SU-DHL-6 (cell line): ENCODE measurements at regions not wholly inside any gene's neighbourhood (a gene's known extent, or its start where the extent isn't known, plus 50 kb on each side); places are given as distances from the start of the nearest gene placed in this dataset.
"Not testable (repeated sequence)": the region's sequence is repeated elsewhere in the genome, so short reads cannot be mapped to it uniquely, and the experiment has no call there.

Source experiments
- H2AFZ ChIP-seq: fragments of 200-600 bp; sonication (generic); 2 replicates; pipeline ENCODE4 v1.6.1; 2014; ENCODE audit warnings: low read depth, mild to moderate bottlenecking, moderate library complexity, mixed read lengths, antibody characterized with exemption, low read length; ENCODE audit not compliant: severe bottlenecking
- H3F3A ChIP-seq: fragments of 200-600 bp; shearing (Covaris generic); 2 replicates; pipeline ENCODE4 v1.6.0; 2016; ENCODE audit warnings: antibody characterized with exemption, mild to moderate bottlenecking; ENCODE audit not compliant: insufficient read depth
- H3K27ac ChIP-seq: fragments of 200-600 bp; sonication (generic); 2 replicates; pipeline ENCODE4 v1.5.1; 2016; ENCODE audit warnings: low read depth, mild to moderate bottlenecking, low read length, moderate library complexity, mixed read lengths
- H3K27me3 ChIP-seq: fragments of 200-600 bp; sonication (generic), shearing (Covaris generic); 2 replicates; pipeline ENCODE4 v1.6.0; 2014; ENCODE audit warnings: mild to moderate bottlenecking, low read length
- H3K36me3 ChIP-seq: fragments of 200-600 bp; sonication (generic); 2 replicates; pipeline ENCODE4 v1.6.1; 2014; ENCODE audit warnings: mild to moderate bottlenecking, low read length, mixed read lengths
- H3K4me2 ChIP-seq: fragments of 300-600, 200-600 bp; shearing (Covaris generic), sonication (generic); 2 replicates; pipeline ENCODE4 v1.6.0; 2014; ENCODE audit warnings: low read length, low read depth, mild to moderate bottlenecking; ENCODE audit not compliant: poor library complexity, severe bottlenecking
- H3K4me3 ChIP-seq: fragments of 200-600 bp; sonication (generic); 2 replicates; pipeline ENCODE4 v1.5.1; 2014; ENCODE audit warnings: antibody characterized with exemption, low read length, mild to moderate bottlenecking, mixed read lengths; ENCODE audit not compliant: insufficient read depth, poor library complexity, severe bottlenecking
- H3K79me2 ChIP-seq: fragments of 200-600 bp; sonication (generic); 2 replicates; pipeline ENCODE4 v1.6.1; 2014; ENCODE audit warnings: mild to moderate bottlenecking, low read length, moderate library complexity; ENCODE audit not compliant: insufficient read depth
- H3K9ac ChIP-seq: fragments of 200-600 bp; sonication (generic); 2 replicates; pipeline ENCODE4 v1.7.0; 2014; ENCODE audit warnings: mild to moderate bottlenecking, low read length
- H3K9me2 ChIP-seq: fragments of 200-600 bp; sonication (generic); replicated peaks from 2 replicates; pipeline ENCODE4 v1.6.1; 2014; ENCODE audit warnings: low read length; ENCODE audit not compliant: insufficient read depth
- H3K9me3 ChIP-seq: fragments of 200-600 bp; sonication (generic); 2 replicates; pipeline ENCODE4 v1.6.1; 2014; ENCODE audit warnings: low read length, mixed read lengths; ENCODE audit not compliant: insufficient read depth
- H4K20me1 ChIP-seq: fragments of 200-600 bp; sonication (generic); 2 replicates; pipeline ENCODE4 v1.6.1; 2014; ENCODE audit warnings: low read depth, mild to moderate bottlenecking, antibody characterized with exemption, low read length, moderate library complexity, mixed read lengths
- EZH2phosphoT487 ChIP-seq: fragments of 200-600 bp; sonication (generic), shearing (Covaris generic); conservative IDR thresholded peaks from 2 replicates; pipeline ENCODE4 v1.6.1; 2018; ENCODE audit warnings: mild to moderate bottlenecking, antibody characterized with exemption, low read length, moderate library complexity, mixed read lengths
- TF ChIP-seq, protein P1 (sequence below): fragments of 200-600 bp; sonication (generic); IDR thresholded peaks from one replicate; pipeline ENCODE4 v1.5.1; 2017; ENCODE audit warnings: antibody characterized with exemption, mild to moderate bottlenecking, low read length, moderate library complexity; ENCODE audit not compliant: insufficient read depth, poor library complexity, severe bottlenecking

DNA sequence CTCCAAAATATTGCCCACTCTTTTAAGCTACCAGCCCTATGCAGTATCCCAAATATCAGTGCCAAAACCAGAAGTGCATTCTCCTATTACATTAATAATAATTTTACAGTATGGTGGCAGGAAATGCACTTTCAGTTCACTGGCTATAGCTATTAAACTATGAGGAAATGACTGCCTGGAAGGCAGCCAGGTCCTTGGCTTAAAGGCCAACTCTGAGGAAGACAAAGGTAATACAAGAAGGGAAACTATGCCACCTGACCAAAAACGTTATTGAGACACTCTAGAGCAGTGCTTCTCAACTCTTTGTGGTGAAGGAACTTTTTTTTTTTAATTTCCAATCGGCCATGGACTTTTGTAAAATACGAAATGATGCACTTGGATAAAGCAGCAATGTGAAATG, 133.6 kb upstream of the VAMP7 start:
- Histone ChIP-seq H3K27me3 (no peaks in the 10 kb centered on the region), H4K20me1 (no peaks in the 10 kb centered on the region), H3K9me3 (no peaks in the 10 kb centered on the region), H3K9ac (no peak overlapping the region), H3K27ac (no peak overlapping the region), H3K36me3 (no peaks in the 10 kb centered on the region), H3K4me3 (no peak overlapping the region), H3F3A (no peaks in the 10 kb centered on the region), H3K79me2 (no peaks in the 10 kb centered on the region), H2AFZ (no peak overlapping the region), H3K9me2 (no peaks in the 10 kb centered on the region), H3K4me2 (no peak overlapping the region)
- TF ChIP-seq, protein P1, sequence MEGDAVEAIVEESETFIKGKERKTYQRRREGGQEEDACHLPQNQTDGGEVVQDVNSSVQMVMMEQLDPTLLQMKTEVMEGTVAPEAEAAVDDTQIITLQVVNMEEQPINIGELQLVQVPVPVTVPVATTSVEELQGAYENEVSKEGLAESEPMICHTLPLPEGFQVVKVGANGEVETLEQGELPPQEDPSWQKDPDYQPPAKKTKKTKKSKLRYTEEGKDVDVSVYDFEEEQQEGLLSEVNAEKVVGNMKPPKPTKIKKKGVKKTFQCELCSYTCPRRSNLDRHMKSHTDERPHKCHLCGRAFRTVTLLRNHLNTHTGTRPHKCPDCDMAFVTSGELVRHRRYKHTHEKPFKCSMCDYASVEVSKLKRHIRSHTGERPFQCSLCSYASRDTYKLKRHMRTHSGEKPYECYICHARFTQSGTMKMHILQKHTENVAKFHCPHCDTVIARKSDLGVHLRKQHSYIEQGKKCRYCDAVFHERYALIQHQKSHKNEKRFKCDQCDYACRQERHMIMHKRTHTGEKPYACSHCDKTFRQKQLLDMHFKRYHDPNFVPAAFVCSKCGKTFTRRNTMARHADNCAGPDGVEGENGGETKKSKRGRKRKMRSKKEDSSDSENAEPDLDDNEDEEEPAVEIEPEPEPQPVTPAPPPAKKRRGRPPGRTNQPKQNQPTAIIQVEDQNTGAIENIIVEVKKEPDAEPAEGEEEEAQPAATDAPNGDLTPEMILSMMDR: no peak
- no peak for TF ChIP-seq EZH2phosphoT487

DNA sequence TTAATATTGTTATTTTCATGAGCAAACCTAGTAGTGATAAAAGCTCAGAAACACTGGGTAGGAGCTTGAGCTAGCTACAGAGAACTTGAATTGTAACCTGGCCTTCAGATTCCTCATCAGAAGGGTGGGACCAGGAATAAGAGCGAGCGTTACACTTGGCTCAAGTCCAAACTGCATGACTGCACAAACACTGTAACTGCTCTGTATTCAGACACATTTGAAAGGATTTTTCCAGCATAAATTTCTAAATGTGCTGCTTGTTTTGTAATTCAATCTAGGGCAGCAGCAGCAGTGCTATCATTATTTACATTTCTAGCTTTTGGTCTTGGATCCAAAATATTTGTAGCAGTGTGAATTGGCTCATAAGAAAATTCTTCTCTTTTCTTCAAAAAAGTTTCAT, 133.0 kb upstream of the TMLHE start:
- Histone ChIP-seq H3K27ac (no peak overlapping the region), H2AFZ (no peak overlapping the region), H3F3A (no peaks in the 10 kb centered on the region), H3K4me3 (no peak overlapping the region), H3K27me3 (no peaks in the 10 kb centered on the region), H3K36me3 (no peaks in the 10 kb centered on the region), H4K20me1 (no peaks in the 10 kb centered on the region), H3K9ac (no peak overlapping the region), H3K9me2 (no peaks in the 10 kb centered on the region), H3K4me2 (no peak overlapping the region), H3K79me2 (no peaks in the 10 kb centered on the region), H3K9me3 (no peaks in the 10 kb centered on the region)
- TF ChIP-seq, protein P1: no peak
- no peak for TF ChIP-seq EZH2phosphoT487

DNA sequence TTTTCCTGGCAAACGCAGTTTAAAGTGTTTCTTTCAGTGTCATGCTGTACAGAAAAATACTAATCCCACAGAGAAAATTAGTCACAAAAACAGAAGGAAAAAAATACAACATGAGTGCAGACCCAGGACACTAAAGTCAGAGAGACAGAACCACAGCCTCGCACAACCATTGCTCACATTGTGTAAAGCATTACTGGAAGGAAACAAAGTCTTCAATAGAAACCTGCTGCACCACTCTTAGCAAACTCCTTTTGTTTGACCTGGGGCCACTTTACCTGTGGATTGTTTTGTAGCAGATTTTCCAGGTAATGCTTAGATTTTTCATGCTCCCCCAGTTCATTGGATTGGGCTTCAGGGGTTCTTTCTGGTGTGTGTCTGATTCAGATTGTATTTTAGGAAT, 131.8 kb upstream of the TMLHE start:
- no peak overlapping the region for H3K4me2 ChIP-seq
- no peak overlapping the region for H3K9ac ChIP-seq
- H3K36me3 ChIP-seq: no peaks in the 10 kb centered on the region
- no peaks in the 10 kb centered on the region for H4K20me1 ChIP-seq
- H3K27me3 ChIP-seq: no peaks in the 10 kb centered on the region
- no peak overlapping the region for H3K4me3 ChIP-seq
- no peaks in the 10 kb centered on the region for H3K79me2 ChIP-seq
- H3F3A ChIP-seq: no peaks in the 10 kb centered on the region
- no peaks in the 10 kb centered on the region for H3K9me2 ChIP-seq
- no peak for TF ChIP-seq EZH2phosphoT487
- TF ChIP-seq, protein P1: no peak
- no peak overlapping the region for H3K27ac ChIP-seq
- no peak overlapping the region for H2AFZ ChIP-seq
- no peaks in the 10 kb centered on the region for H3K9me3 ChIP-seq

DNA sequence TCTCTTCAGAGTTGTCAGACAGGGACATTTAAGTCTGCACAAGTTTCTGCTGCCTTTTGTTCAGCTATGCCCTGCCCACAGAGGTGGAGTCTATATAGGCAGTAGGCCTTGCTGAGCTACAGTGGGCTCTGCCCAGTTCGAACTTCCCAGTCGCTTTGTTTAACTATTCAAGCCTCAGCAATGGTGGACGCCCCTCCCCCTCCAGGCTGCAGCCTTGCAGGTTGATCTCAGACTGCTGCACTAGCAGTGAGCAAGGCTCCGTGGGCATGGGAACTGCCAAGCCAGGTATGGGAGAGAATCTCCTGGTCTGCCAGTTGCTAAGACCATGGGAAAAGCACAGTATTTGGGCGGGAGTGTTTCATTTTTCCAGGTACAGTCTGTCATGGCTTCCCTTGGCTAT, 115.6 kb upstream of the TMLHE start:
- not testable (repeated sequence) for H3K4me3 ChIP-seq, H3K27ac ChIP-seq, H2AFZ ChIP-seq, H3K9me2 ChIP-seq, H4K20me1 ChIP-seq, H3F3A ChIP-seq, H3K36me3 ChIP-seq, H3K4me2 ChIP-seq, H3K9ac ChIP-seq, H3K27me3 ChIP-seq, H3K9me3 ChIP-seq, H3K79me2 ChIP-seq
